T-helper 9 cell (primary cell): ENCODE measurements at regions not wholly inside any gene's neighbourhood (a gene's known extent, or its start where the extent isn't known, plus 50 kb on each side); places are given as distances from the start of the nearest gene placed in this dataset.

Experiments
- DNase-seq: peaks from one replicate; pipeline ENCODE4 v3.0.0-alpha.2; 2020

- no peak for DNase-seq
These were observed 133.1 kb upstream of the CHST15 start for GRCh38 chr10:124226271-124227054.

GRCh38 chr10:124225467-124226270 lies 132.3 kb upstream of the CHST15 start:
- DNase-seq: peak; percentile 16

DNA sequence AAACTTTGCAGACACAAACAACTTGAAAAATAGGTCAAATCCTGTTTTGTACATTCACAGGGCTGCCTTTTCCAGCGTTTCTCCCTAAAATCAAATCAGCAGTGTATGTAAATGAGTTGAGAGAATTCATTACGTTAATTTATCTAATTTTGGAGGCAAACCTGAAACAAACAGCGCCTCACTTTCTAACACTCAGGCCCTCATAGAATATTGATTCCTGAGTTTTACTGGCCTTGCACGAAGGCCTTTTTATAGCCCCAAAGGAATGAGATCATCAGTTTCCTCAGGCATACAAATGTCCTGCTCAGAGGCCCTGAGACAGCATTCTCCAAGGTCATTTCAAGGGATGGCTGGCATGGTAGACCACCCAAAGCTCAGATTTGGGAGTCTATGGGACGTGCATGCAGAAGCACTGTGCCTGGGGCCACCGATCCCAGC lies 131.7 kb upstream of the CHST15 start:
- DNase-seq: no peak

DNA sequence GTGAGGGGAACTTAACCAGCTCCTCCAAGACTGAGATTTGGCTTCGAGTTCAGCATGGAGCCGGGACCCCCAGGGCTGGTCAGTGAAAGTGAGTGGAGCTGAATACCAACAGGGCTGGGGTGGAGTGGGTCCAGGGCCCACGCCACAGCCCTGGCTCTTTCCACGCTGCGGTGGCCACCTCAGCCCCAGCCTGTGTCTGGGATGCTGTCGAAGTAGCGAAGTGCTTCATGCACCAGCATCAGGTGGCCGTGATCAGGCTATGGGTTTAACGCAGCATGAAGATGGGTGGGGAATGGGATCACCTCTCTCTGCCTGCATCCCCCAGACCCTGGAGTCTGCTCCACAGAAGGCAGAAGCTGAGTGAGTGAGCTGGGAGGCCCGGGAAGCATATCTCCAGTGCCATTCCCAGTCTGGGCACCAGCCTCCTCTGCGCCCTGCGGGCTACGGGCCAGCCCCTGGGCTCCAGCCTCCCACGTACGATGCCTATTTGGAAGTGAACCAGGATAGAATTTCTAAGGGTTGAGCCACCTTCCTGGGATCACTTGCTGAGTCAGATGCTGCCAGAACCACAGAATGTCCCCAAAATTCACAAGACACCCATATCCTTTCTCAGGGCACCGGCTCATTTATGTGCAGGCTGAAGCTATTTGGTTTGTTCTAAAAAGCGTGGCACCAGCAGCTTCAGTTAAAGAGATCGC lies 131.1 kb upstream of the CHST15 start:
- DNase-seq: no peak

DNA sequence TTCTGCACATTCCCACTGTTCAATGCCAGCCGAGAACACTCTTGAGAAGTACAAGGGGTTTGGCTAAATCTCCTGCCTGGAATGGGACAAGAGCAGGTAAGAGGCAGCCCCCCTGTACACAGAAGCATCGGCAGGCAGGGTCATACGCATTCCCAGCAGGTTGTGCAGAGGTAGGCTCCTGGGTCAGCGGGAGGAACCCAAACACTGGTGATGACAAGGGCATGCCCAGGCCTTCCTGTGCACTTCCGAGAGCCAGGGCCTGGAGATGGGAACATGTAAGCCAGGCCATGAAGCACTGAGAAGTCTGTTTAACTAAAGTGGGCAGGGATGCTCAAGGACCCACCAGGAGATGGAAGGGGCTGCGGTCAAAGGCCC lies 130.3 kb upstream of the CHST15 start:
- DNase-seq: no peak

DNA sequence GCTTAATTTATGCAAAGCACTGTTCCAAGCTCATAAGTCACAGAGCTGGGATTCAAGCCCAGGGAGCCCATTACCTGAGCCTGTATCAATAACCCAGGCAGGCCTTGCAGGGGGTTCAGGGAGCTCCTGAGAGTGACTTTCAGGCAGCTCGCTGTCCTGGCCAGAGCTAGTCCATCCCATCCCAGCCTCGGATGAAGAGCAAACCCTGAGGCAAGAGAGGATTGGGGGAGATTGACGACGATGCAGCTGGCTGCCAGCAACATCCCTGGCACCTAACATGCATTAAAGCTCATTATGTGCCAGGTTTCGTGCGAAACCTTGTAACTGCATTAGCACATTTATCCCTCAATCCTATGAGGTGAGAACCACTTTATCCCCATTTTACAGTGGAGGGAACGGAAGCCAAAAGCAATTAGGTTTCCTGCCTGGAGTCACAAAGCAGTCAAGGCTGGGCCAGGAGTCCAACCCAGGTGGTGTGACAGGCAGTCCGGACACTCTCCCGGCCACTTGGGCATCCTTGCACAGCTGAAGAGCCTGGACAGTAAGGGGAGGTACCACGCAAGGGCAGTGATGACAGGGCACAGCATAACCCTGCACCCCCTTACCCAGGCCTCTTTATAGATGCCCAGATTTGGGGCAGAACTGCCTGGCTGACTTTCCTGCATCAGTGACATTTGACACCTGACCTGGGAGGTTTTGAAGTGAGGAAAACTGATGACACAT lies 129.8 kb upstream of the CHST15 start:
- DNase-seq: no peak

DNA sequence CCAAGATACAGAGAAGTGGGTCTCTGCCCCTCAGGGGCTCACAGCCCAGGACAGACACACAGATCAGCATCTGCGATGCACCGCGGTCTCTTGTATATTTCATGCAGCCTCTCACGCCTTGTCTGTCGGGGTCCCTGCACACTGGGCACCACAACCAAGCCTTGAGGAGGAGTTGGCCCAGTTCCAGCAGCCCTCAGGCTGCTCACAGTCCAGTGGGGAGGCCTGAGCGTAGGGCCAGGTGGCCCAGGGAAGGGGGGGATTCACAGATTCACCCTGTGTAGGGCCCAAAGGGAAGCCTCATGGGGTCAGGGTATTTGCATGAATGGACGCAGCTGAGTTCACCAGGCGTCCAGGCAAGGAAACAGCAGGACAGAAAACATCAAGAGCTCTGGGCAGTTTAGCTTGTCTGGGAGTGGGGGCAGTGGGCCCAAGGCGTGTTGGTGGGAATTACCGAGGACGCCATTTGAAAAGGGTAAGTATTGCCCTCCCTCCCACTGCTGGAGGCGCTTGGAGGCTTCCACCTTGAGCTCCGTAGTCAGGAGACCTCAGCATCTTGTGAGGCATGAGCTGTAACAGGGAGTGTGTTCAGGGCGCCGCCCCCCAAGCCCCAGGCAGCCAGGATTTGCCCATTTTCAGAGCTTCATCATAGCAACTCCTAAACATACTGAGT lies 129.1 kb upstream of the CHST15 start:
- no peak for DNase-seq

DNA sequence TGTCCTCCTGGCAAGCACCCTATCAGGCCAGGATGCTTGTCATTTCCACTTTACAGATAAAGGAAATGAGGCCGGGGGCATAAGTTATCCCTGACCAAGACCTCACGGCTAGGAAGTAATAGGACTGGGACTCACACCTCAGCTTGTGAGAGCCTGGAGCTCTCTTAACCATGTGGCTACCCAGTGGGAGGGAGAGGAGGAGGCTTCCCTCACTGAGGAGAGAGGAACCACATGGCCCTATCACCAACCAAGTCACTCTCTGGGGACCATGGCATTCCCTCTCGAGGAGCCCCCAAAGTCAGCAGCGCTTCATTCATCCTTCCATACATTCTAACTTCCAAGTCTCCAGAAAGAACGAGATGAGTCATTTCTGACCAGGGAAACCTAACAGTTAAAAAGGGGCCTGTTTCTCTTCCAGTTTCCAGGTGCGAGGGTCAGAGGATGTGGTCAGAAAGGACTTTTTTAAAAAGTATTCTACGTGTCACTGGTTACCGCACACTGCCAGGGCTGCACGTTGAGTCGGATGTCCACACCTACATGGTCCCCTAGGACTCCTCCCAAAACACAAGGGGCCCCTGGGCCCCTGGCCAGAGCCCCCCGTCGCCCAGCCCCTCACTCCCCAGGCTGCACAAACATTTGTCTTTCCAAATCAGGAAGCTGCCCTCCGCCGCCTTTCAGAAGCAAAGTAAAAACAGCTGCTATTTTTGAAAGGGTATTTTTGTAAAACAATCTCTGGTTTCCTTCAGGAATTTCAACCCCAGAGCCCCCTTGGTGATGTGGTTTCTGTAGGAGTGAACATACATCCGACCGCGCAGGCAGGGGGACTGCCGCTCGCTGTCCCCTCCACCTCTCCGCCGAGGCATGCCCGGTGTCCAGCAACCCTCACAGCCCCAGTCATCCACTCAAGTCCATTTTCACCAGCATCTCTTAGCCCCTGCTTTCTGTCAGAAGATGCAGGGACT lies 128.2 kb upstream of the CHST15 start:
- DNase-seq: no peak

- no peak for DNase-seq
These were observed 127.6 kb upstream of the CHST15 start for GRCh38 chr10:124220971-124221355.

DNA sequence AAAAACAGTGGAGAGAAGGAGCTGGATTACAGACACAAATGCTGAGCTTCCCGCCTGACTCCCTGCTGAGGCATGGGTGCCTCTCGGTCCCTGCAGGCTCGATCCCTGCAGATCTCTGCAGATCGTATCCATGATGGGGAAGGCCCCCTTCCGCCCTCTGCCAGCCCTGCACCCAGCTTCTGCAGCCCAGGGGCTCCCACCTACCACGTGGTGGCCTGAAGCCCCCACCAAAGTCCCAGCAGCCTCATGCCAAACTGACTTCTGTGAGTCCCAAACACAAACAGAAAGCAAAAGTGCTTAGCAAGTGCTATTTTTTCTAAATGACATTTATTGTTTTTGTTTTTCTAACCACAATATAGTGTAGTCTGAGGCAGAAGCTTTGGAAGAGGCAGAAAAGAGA lies 127.1 kb upstream of the CHST15 start:
- no peak for DNase-seq

- DNase-seq: no peak
These were observed 126.3 kb upstream of the CHST15 start for GRCh38 chr10:124219655-124220054.

- DNase-seq: no peak
These were observed 125.7 kb upstream of the CHST15 start for GRCh38 chr10:124219062-124219461.

DNA sequence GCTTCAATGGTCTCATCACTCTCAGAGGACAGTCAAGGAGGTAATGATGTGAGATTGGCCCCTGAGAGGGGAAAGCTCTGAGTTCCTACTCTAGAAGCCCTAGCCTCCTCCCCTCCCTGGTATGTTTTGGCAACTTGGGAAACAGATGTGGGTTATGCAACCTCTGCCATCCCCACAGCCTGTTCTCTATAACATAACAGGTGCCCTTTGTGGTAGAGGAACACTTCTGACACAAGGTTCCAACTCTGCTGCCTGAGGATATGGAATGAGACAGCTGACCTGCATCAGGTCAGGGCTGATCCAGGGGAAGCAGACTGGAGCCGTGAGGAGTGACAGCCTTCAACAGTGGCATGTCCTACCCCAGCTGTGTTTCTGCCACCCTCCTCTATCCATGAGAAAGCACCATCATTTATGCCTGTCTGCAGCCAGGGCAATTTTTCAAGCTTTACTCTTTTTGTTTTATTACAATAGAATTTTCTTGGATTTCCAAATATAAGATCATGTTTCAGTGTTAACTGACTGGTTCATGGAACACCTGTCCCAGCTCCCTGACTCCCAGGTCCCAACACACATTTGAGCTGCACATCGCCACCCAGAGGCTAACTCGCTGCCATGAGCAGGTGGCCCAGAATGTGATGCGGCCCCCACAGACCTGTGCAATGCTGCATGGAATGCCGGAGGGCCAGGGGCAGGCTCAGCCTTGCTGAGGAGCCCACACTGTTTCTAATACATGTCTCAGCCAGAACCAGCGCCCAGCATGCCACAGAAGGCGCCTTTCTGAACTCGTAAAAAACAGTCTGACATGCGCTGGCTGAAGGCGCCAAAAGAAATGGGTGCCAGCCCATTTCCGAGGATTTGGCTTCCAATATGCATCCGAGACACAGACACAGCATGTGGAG lies 124.8 kb upstream of the CHST15 start:
- DNase-seq: no peak

DNA sequence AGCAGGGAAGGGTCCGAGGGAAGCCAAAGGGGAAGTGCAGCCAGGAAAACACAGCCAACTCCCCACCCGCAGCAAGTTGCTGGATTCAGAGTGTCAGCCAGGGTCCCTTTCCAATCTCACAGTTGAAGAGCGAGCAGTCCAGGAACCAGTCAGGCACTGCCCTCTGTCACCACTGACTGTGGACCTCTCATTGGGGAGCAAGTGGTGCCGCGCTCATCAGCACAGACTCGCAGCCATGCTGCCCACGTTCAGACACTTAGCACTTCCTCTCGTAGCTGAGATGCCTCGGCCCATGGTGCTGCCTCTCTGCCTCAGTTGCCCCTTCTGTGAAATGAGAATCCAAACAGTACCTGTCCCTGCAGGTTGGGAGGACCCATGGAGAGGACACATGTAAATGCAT lies 123.6 kb upstream of the CHST15 start:
- DNase-seq: no peak

DNA sequence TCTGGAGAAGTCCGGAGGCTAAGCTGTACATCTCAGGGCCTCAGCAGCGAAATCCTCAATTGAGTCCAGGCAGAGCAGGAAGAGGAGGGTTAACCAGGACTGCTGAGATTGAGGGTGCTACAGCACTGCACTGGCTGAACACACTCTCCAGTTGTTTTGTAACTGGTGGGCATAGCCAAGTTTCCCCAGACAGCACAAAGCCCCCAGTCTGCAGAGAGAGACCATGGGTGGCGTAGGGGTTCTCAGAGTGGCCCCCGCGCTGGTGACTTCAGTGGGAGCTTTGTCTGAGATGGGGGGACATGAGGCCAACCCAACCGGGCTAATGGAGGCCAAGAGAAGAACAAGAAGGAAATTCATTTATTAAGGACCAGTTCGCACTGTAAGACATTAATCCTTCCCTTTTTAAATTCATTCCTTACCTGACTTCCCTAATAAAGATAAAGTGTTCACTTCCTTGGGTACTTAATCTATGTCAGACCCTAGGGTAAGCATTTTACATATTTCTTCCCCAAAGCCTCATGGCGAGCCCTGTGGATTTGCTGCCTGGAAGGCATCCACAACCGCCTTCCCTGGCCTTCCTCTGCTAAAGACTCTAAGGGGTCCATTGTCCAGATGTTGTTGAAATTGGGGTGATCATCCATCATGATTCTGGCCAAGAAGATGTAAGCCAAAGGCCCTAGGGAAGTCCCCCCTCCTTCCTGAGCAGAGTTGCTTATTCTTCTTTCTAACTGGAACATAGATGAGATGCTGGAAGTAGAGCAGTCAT lies 121.4 kb upstream of the CHST15 start:
- no peak for DNase-seq

- no peak for DNase-seq
These were observed 120.6 kb upstream of the CHST15 start for GRCh38 chr10:124213899-124214510.

- no peak for DNase-seq
These were observed 120.1 kb upstream of the CHST15 start for GRCh38 chr10:124213471-124213870.

DNA sequence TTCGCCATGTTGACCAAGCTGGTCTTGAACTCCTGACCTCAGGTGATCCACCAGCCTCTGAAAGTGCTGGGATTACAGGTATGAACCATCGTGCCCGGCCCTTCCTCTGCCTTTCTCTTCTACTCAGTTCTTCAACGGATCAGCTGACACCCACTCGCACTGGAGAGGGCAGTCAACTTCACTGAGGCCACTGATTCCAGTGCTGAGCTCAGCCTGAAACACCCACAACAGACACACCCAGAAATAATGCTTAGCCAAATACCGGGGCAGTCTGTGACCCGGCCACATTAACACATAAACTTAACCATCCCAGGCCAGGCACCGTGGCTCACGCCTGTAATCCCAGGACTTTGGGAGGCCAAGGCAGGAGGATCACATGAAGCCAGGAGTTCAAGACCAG lies 119.3 kb upstream of the CHST15 start:
- DNase-seq: no peak

GRCh38 chr10:124211921-124212320 lies 118.5 kb upstream of the CHST15 start:
- DNase-seq: no peak
